ENCODE measurements at regions not wholly inside any gene's neighbourhood (a gene's known extent, or its start where the extent isn't known, plus 50 kb on each side); places are given as distances from the start of the nearest gene placed in this dataset.
"Not testable (repeated sequence)": the region's sequence is repeated elsewhere in the genome, so short reads cannot be mapped to it uniquely, and the experiment has no call there.

- intact Hi-C loops (cut with micrococcal nuclease), result no loop called here
Measured at GRCh38 chr1:119191325-119191724, 50.9 kb upstream of the WARS2 start.

DNA sequence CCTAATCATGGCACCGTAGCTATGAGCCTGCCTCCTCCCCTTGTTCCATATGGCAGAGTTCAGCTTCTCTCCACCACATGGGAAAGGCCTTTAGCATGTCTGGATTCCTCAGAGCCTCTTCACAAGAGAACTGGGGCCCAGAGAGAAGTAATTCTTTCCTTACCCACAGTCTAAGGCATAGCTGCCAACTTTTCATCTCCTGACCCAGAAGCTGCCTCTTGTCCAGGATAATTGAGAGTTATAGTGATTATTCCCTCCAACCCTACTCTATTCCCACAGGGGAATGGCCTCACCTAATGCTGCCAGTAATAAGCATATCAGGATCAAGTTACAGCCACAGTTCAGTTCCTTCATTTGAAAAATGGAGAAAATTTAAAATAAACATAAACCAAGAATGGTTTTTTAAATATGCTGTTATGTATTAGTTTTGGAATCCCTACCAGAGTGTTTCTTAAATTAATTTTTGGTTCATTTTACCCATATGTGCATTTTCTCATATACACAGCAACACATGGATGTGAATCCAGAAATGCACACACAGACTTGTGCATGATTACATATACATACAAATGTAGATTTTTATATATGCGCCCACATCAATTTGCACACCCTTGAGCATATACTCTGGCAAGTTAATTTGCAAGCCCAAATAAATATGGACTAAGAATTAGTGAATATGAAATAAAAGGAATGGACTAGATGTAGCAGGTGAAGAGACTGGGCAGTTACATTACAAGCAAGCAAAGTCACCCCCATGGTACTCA lies 63.9 kb upstream of the WARS2 start:
- intact Hi-C loops (cut with micrococcal nuclease), result no loop called here

DNA sequence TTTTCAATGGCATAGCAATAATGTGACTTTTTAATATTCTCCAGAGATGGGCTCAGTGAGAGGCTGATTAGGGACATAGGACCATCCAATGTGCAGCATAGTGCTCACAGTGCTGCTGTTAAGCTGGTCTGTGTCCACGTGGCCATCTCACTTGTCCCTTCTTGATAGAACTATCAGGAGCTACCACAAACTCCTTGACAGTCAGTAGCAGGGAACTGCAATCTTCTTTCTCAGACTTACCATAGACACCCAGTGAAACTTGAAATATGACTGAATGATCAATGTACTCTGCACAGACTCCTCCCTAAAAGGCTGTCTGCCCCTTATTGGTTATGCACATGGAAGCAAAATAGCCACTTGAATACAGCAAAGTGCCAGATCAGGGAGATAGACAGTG lies 64.5 kb upstream of the WARS2 start:
- intact Hi-C loops (cut with micrococcal nuclease), result no loop called here

DNA sequence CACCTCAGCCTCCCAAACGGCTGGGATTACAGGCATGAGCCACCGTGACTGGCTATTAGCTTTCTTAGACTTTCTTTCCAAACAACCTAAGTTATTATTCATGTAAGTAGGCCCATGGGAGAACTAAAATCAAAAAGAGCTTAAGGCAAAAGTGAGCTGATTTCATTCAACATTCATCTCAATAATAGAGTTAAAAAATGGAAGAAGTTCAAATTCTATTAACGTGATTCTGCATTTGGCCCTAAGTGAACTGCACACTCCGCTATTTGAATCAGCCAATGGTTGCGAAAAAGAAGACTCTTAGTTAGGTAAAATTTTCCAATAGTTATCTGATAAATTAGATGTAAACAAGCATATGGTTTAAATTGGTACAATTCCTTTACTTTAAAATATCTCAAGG lies 68.6 kb upstream of the WARS2 start:
- intact Hi-C loops (cut with micrococcal nuclease), result no loop called here

DNA sequence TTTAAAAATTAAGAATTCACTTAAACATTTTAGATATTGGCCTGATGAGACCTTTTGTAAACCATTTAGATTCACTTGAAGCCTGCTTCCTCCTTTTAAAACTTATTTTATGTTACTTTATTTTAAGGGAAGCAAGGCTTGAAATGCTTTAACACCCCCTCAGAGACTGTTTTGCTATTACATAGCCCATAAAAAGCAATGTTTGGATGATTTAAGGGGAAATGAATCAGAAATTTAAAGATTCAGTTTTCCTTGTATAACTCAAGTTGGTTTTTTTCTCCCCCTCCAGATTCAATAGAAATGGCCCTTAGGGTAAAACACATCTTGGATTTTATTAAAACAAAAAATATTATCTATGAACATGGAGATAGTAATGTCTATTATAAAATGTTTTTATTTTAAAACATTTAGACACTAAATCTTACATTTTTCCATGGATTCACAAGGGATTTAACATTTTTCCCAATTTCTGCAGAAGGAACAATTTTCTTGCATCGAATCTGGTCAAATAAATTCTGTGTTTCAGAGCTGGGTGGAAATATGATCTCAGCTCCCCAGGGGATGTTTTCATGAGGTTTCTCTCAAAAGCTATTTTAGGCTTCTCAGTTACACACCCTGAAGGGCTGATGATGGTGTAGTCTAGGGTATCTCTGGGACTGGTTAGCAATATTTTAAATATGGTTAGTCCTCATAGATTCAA lies 69.3 kb upstream of the WARS2 start:
- intact Hi-C loops (cut with micrococcal nuclease), result no loop called here

- intact Hi-C loops (cut with micrococcal nuclease), result no loop called here
Measured at GRCh38 chr1:119210296-119210649, 69.8 kb upstream of the WARS2 start.

DNA sequence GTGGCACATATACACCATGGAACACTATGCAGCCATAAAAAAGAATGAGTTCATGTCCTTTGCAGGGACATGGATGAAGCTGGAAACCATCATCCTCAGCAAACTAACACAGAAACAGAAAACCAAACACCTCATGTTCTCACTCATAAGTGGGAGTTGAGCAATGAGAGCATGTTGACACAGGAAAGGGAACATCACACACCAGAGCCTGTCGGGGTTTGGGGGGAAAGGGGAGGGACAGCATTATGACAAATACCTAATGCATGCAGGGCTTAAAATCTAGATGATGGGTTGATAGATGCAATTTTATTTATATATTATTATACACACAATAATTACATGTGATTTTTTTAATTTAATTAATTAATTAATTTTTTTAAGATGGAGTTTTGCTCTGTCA lies 72.8 kb upstream of the WARS2 start:
- intact Hi-C loops (cut with micrococcal nuclease), result not testable (repeated sequence)

DNA sequence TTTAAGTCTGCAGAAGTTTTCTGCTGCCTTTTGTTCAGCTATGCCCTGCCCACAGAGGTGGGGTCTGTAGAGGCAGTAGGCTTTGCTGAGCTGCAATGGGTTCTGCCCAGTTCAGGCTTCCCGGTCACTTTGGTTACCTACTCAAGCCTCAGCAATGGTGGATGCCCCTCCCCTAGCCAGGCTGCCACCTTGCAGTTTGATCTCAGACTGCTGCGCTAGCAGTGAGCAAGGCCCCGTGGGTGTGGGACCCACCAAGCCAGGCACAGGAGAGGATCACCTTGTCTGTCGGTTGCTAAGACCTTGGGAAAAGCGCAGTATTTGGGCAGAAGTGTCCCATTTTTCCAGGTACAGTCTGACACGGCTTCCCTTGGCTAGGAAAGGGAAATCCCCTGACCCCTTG lies 74.5 kb upstream of the WARS2 start:
- intact Hi-C loops (cut with micrococcal nuclease), result not testable (repeated sequence)

DNA sequence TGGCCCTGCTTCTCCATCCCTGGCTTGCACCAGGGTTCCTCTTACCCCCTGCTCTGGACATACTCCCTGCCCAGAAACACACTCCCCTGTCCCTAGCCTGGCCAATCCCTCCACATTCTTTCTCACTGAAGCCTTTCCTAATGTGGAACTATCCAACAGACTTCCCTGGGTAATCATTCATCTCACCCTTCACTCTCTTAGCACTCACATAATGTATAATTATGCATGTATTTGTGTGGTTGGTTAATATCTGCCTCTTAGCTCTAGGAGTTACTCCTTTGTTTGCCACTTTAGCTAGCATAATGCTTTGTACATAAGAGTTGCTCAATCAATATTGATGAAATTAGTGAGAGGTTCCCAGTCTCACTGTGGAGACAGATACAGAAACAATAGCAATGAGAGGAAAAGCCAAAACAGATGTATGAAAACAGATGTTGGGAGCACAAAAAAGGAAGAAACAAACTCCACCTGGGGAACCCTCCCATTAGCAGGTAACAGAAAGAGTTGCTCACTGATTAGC lies 76.9 kb upstream of the WARS2 start:
- intact Hi-C loops (cut with micrococcal nuclease), result no loop called here

DNA sequence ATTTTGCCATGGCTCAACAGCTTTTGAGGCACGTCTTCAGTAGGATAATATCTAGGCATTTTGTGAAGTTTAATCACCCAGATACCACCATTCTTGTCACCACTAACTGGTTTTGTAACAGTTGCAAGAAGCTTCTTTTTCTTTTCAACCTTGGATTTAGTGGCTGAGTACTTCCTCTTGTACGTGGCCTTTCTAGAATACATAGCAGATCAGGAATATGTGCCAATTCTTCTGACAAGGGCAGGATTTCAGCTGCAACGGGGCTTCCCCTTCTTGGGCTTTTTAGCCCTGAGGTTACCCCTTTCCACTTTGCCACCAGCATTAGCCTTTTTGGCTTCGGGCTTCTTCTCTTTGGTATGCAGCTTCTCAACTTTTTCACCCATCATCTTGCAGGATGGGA lies 79.3 kb upstream of the WARS2 start:
- intact Hi-C loops (cut with micrococcal nuclease), result no loop called here

DNA sequence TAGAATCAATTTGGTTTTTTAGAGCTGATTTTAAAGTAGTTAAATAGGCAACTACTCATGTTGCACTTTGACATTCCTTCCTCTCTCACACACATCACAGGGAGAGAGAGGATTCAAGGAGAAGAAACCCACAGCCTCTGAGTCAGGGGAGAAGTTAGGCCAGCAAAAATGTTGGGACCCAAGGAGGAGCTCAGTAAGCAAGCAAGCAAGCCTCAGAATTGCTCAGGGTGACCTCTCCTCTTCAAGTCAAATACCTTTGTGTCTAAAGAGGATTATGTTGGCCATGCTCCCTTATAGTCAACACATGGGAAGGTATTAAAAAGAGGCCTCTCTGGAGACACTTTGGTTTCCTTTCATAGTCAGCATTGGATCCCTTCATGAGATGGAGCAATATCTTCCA lies 80.5 kb upstream of the WARS2 start:
- intact Hi-C loops (cut with micrococcal nuclease), result no loop called here

DNA sequence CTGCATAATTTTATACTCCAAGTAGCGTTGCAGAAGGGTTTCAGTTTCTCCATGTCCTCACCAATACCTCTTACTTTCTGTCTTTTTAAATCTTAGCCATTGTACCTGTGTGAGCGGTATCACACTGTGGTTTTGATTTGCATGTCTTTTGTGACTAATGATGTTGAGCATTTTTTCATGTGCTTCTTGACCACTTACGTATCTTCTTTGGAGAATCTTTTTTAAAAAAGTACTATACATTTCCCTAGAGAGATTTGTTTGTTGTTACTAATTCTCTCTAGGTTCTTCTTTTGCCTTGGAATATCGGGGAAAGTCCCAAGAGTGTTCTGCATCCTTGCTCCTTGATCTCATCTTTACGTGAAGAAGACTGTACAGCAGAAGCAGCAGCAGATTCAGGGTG lies 81.8 kb upstream of the WARS2 start:
- intact Hi-C loops (cut with micrococcal nuclease), result no loop called here

DNA sequence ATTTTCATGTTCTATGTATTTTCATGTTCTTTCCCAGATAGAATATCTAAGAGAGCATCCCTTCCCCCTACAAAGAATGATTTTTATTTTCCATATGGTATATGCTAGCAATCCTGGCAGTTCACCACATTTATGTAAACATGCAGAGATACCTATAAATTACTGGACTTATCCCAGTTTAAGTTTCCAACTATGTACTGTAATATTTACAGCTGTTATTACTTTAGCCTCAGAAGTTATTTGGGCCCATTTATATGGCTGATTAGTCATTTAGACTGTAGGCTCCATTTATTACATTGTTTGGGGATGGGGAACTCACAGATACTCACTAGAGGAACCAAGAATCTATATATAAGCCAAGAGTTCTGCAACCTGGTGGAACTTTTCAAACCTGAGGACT lies 84.8 kb upstream of the WARS2 start:
- intact Hi-C loops (cut with micrococcal nuclease), result no loop called here

GRCh38 chr1:119225831-119226230 lies 85.4 kb upstream of the WARS2 start:
- intact Hi-C loops (cut with micrococcal nuclease), result no loop called here

DNA sequence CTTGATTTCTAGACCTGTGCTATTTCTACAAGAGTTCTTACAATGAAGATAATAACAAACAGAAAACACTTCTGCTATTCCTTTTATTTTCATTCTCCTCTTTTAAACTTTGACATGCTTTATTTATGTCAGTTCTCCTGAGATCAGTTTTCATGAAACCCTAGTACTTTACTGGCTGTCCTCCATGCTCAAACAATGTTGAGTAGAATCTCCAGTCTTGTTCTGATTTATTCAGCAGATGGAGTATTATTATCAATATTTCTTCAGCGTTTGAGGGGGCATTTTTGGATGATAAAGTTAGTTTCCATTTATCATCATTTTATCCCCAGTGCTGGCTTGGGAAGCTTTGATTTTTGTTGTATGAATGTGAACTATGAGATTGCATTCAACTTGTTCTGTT lies 85.9 kb upstream of the WARS2 start:
- intact Hi-C loops (cut with micrococcal nuclease), result no loop called here

DNA sequence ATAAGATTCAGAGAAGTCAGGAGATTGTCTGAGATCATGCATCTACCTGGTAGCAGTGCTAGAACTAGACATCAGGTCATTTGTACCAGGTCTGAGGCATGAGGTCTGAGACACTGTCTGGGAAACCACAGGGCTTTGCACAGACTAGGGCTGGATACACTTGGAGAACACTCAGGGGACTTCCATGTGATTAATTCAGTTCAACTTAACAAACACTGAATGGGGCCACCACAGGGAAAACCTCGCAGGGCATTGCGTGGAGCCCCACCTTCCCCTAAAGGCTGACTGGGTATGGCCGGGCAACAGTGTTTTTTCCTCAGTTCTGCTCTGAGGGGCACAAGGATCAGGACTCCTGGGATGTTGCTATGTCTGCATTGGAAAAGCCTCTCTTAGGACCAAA lies 86.5 kb upstream of the WARS2 start:
- intact Hi-C loops (cut with micrococcal nuclease), result no loop called here

- intact Hi-C loops (cut with micrococcal nuclease), result no loop called here
Measured at GRCh38 chr1:119227456-119227855, 87.0 kb upstream of the WARS2 start.

- intact Hi-C loops (cut with micrococcal nuclease), result no loop called here
Measured at GRCh38 chr1:119228335-119229080, 88.1 kb upstream of the WARS2 start.

- intact Hi-C loops (cut with micrococcal nuclease), result no loop called here
Measured at GRCh38 chr1:119235120-119235519, 94.7 kb upstream of the WARS2 start.

- intact Hi-C loops (cut with micrococcal nuclease), result no loop called here
Measured at GRCh38 chr1:119245881-119246280, 105.4 kb upstream of the WARS2 start.

DNA sequence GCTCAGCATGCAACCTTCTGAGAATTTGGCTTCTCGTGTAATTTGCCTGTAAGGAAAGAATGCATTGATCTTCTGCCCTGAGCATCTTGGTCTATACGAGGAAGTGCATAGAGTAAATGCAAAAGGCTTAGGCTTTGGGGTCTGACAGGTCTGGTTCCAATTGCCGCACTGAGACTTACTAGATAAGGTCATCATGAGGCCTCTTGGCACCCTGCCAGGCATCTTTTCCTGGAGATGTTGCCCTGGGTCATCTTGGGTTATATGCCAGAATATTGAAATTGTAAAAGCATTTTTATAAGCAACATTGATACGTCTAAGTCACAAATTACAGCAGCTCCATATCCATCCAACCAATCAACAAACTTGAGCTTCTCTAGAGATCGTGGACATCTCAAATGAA lies 108.8 kb upstream of the WARS2 start:
- intact Hi-C loops (cut with micrococcal nuclease), result no loop called here

DNA sequence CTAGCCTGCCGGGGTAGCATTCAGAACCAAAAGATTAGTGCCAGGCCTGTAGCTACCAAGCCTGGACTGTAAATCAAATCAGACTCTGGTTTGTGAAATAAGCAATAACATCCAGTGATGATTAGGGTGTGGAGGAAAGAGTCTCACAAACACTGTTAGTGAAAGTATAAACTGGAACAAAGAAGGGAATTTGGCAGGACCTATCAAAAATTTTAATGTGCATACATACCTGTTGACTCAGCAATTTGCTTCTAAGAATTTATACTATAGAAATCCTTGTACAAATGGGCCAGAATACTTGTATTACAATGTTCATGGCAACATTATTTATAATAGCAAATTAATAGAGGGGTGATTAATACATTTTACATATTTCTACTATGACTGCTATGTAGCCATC lies 109.8 kb upstream of the WARS2 start:
- intact Hi-C loops (cut with micrococcal nuclease), result no loop called here
